HG03280 (cell line): ENCODE measurements at regions not wholly inside any gene's neighbourhood (a gene's known extent, or its start where the extent isn't known, plus 50 kb on each side); places are given as distances from the start of the nearest gene placed in this dataset.
"Not testable (repeated sequence)": the region's sequence is repeated elsewhere in the genome, so short reads cannot be mapped to it uniquely, and the experiment has no call there.

Experiments
- ATAC-seq: cut with Tn5 transposase; IDR thresholded peaks from one replicate; pipeline ENCODE4 v1.9.1; 2021; ENCODE audit warnings: mild to moderate bottlenecking, moderate library complexity; ENCODE audit not compliant: unreplicated experiment

DNA sequence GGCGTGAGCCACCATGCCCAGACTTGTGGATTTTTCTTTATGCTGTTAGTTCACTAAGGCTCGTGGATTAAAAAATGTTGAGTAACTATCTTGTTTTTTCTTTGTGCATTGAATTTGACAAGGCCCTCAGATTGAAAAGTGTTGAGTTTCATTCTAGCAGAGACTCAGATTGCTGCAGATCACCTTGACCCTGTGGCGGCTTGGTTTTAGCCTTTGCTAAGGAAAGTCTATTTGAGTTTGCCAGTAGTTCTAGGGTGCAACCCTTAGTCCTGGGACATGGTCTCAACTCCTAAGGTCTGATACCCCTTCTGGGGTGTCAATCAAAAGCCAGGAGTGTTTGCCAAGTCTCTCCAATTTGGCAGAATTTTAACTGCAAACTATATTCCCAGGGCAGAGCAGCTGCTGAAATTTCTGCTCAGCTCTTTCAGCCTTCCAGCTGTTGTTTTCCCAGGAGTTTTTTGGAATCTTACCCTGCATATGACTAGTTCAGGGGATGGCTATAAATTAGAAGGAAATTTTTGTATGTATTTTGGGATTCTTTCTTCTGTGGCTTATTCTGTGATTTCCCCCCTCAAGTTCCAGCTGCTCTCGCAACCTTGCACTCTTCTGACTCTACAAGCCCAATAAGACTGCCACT lies 84.3 kb upstream of the HAND1 start:
- no peak for ATAC-seq

DNA sequence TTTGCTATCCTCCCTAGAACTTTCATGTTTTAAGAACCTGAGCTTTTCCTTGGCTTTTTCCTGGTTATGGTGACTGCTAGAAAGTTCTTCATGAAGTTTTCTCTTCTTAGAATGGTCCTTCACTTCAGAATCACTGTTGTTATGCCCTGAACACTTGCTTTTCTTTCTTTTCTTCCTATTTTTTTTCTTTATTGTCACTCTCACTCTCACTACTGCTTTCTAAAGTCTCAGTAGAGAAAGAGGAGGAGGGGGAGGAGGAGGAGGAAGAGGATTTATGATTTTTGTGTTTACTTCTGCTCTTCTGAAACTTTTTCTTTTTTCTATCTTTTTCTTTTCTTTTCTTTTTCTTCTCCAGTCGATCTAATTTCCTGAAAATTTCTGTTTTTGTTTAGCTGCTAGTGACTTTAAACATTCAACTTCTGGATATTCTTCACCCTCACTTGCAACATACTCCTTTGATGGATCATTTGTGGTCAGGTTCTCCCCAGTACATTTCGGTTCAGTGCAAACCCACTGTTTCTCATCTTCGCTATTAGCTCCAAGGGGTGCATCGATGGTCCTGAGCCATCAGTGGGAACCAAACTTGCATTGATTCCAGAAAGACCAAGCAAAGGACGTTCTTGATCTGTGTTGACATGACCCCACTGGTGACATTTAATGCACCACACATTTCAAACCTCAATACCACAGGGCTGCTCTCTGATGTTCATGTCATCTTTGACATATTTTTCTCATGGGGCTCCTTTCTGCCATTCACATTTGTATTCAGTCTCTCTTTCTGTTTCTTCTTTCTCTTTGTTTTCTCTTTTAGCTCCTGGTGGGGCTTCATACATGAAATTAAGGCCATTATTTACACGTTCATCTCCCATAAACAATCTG lies 81.6 kb upstream of the HAND1 start:
- ATAC-seq, result peak; percentile 80

DNA sequence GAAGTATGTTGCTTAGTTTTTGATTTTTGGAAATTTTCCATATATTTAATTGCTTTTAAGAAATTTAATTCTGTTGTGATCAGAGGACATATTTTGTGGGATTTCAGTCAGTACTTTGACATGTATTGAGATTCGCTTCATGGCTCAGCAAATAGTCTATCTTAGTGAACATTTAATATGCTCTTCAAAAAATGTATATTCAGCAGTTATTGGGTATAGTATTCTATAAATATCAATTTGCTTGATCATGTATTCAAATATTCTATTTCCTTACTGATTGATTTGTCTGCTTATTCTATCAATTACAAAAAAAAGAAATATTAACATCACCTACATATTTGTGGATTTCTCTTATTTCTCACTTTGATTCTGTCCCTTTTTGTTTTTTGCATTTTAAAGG lies 79.5 kb upstream of the HAND1 start:
- ATAC-seq, result no peak

DNA sequence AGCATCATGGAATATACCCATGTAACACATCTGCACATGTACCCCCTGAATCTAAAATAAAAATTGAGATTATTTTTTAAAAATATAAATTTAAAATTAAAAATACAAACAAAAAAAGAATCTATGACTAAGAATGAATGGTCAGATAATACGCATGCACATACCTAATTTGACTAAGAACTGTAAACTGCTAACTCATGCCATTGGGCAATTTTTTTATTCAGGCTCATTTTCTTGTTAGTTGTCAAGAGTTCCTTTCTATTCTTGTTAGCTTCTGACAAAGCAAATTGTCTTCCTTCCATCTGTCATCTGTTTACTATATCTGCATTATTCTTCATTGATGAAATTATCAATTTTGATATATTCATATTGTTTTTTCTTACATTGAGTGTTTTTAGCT lies 69.5 kb upstream of the HAND1 start:
- no peak for ATAC-seq

DNA sequence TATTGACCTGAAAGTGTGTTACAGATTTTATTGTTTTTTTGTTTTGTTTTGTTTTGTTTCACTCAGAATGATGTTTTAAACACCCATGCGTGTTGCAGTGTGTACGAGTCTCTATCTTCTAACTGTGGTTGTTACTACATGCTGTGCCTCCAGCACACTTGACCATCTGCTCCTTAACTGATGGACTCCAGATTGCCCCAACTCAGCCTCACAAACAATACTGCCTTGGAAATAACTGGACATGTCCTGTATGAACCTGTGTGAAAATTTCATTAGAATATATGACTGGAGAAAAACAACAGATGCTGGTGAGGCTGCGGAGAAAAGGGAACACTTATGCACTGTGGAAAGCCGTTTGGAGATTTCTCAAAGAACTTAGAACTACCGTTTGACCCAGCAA lies 68.7 kb upstream of the HAND1 start:
- ATAC-seq, result no peak

- no peak for ATAC-seq
These were observed 66.6 kb upstream of the HAND1 start for GRCh38 chr5:154544646-154545045.

DNA sequence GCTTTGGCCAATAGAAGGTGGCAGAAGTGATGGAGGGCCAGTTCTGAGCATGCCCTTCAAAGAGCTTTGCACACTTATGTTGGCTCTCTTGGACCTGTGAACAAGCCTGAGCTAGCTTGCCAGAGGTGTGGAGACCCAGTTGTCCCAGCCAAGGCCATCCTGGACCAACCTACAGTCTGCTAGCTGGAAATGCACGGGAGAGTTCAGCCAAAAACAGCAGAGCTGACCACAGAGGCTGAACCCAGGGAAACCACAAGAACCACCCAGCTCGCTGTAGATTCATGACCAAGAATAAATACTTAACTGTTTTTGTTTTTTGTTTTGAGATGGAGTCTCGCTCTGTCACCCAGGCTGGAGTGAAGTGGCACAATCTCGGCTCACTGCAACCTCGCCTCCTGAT lies 65.4 kb upstream of the HAND1 start:
- no peak for ATAC-seq

- no peak for ATAC-seq
These were observed 64.6 kb upstream of the HAND1 start for GRCh38 chr5:154542581-154542980.

DNA sequence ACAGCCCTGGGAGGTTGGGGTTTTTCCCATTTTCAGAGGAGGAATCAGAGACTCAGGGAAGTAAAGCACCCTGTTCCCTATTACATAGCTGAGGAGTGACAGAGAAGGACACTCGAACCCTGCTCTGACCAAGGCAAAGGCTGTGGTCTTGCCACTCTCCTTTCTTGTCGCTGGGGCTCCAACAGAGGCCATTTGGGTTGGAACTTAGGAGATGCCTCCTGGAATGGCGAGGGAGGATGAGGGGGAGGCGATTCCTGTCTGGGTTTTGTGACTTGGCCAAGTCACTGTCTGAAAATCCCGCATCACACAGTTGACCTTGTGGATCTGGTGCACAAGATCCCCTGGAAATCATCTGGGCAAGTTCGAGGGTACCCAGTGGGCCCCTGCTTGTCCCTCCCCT lies 64.0 kb upstream of the HAND1 start:
- ATAC-seq, result no peak

- ATAC-seq, result no peak
These were observed 63.5 kb upstream of the HAND1 start for GRCh38 chr5:154541553-154541952.

DNA sequence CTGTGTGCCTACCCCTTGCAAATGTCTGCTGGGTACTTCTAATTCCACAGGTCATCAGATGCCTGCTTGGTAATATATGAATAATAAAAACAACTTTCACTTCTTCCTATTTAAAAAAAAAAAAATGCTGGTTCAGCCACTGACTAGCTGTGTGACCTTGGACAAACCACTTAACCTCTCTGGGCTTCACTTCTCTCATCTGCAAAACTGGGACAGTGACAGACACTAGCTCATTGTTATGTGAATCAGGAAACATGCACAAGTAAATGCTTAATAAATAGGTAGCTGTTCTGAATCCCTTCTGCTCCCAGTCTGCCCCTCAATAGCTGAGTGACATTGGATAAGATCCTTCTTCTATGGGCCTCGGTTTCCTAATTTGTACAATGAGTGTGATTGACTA lies 62.6 kb upstream of the HAND1 start:
- no peak for ATAC-seq

GRCh38 chr5:154538492-154538891 lies 60.5 kb upstream of the HAND1 start:
- no peak for ATAC-seq

DNA sequence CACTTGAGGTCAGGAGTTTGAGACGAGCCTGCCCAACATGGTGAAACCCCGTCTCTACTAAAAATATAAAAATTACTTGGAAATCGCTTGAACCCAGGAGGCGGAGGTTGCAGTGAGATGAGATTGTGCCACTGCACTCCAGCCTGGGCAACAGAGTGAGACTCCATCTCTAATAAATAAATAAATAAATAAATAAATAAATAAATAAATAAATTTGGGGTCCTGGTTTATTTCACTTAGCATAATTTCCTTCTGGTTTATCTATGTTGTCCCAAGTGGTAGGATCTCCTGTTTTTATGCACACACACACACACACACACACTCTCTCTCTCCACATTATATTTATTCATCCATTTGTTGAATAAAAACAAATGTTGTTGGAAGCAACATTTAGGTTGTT lies 58.4 kb upstream of the HAND1 start:
- ATAC-seq, result not testable (repeated sequence)

- ATAC-seq, result no peak
These were observed 57.5 kb upstream of the HAND1 start for GRCh38 chr5:154535535-154535934.

GRCh38 chr5:154534457-154535050 lies 56.5 kb upstream of the HAND1 start:
- ATAC-seq, result no peak

DNA sequence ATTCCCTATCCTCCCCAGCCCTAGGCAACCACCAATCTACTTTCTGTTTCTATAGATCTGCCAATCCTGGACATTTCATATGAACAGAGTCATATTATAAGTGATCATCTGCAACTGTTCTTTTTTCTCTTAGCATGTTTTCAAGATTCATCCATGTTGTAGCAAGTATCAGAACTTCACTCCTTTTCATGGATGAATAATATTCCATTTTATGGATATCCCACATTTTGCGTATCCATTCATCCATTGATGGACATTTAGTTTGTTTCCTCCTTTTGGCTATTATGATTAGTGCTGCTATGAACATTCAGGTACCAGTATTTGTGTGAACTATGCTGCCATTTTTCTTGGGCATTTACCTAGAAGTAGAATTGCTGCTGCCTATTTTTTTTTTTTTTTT lies 51.3 kb upstream of the HAND1 start:
- no peak for ATAC-seq

GRCh38 chr5:154528005-154528594 lies 50.1 kb upstream of the HAND1 start:
- no peak for ATAC-seq
